ENCODE measurements at regions not wholly inside any gene's neighbourhood (a gene's known extent, or its start where the extent isn't known, plus 50 kb on each side); places are given as distances from the start of the nearest gene placed in this dataset.
A peak's percentile ranks its signal among the peaks of the same experiment; 100 is the strongest.

- peak; percentile 91 for DNase-seq
These were observed 110.1 kb upstream of the VEGFC start for GRCh38 chr4:176902710-176903323.

GRCh38 chr4:176906709-176907108 lies 114.0 kb upstream of the VEGFC start:
- peak; percentile 14 for DNase-seq

GRCh38 chr4:176910646-176911045 lies 117.9 kb upstream of the VEGFC start:
- no peak for DNase-seq

- no peak for DNase-seq
These were observed 126.9 kb upstream of the VEGFC start for GRCh38 chr4:176919631-176920030.

GRCh38 chr4:176920694-176921093 lies 128.0 kb upstream of the VEGFC start:
- DNase-seq: peak; percentile 73

GRCh38 chr4:176921256-176921655 lies 128.5 kb upstream of the VEGFC start:
- peak; percentile 9 for DNase-seq

GRCh38 chr4:176924238-176924637 lies 131.5 kb upstream of the VEGFC start:
- DNase-seq: no peak

- no peak for DNase-seq
These were observed 133.2 kb upstream of the VEGFC start for GRCh38 chr4:176925962-176926361.

GRCh38 chr4:176927117-176927516 lies 134.4 kb upstream of the VEGFC start:
- DNase-seq: no peak

GRCh38 chr4:176927664-176928063 lies 134.9 kb upstream of the VEGFC start:
- peak; percentile 92 for DNase-seq

GRCh38 chr4:176939445-176939844 lies 146.7 kb upstream of the VEGFC start:
- DNase-seq: peak; percentile 80

- peak; percentile 34 for DNase-seq
These were observed 152.6 kb upstream of the VEGFC start for GRCh38 chr4:176945334-176945733.

GRCh38 chr4:176949029-176949428 lies 156.3 kb upstream of the VEGFC start:
- no peak for DNase-seq

- DNase-seq: no peak
These were observed 160.3 kb upstream of the VEGFC start for GRCh38 chr4:176953021-176953420.

GRCh38 chr4:176957353-176958118 lies 164.8 kb upstream of the VEGFC start:
- no peak for DNase-seq

GRCh38 chr4:176959980-176960379 lies 167.3 kb upstream of the VEGFC start:
- DNase-seq: no peak

- DNase-seq: no peak
These were observed 170.4 kb upstream of the VEGFC start for GRCh38 chr4:176963121-176963520.

GRCh38 chr4:176964116-176964691 lies 171.5 kb upstream of the VEGFC start:
- DNase-seq: no peak

GRCh38 chr4:176967586-176967985 lies 174.9 kb upstream of the VEGFC start:
- no peak for DNase-seq

GRCh38 chr4:176968094-176968493 lies 175.4 kb upstream of the VEGFC start:
- DNase-seq: no peak

GRCh38 chr4:176969011-176969410 lies 176.3 kb upstream of the VEGFC start:
- no peak for DNase-seq

GRCh38 chr4:176970853-176971252 lies 178.1 kb upstream of the VEGFC start:
- DNase-seq: no peak

- DNase-seq: no peak
These were observed 178.9 kb upstream of the VEGFC start for GRCh38 chr4:176971576-176972115.

- no peak for DNase-seq
These were observed 186.7 kb upstream of the VEGFC start for GRCh38 chr4:176979416-176979815.
